HG03558 (cell line): ENCODE measurements at regions not wholly inside any gene's neighbourhood (a gene's known extent, or its start where the extent isn't known, plus 50 kb on each side); places are given as distances from the start of the nearest gene placed in this dataset.
"Not testable (repeated sequence)": the region's sequence is repeated elsewhere in the genome, so short reads cannot be mapped to it uniquely, and the experiment has no call there.

Experiments used
- ATAC-seq: cut with Tn5 transposase; IDR thresholded peaks from one replicate; pipeline ENCODE4 v1.9.1; 2021; ENCODE audit warnings: moderate number of reproducible peaks; ENCODE audit not compliant: unreplicated experiment; ENCODE audit errors: extremely low read depth

- ATAC-seq, result no peak
These were observed 69.5 kb upstream of the PSME4 start for GRCh38 chr2:54040250-54040649.

- ATAC-seq, result no peak
These were observed 68.0 kb upstream of the PSME4 start for GRCh38 chr2:54038835-54039234.

GRCh38 chr2:54031288-54031687, 60.5 kb upstream of the PSME4 start:
- not testable (repeated sequence) for ATAC-seq

DNA sequence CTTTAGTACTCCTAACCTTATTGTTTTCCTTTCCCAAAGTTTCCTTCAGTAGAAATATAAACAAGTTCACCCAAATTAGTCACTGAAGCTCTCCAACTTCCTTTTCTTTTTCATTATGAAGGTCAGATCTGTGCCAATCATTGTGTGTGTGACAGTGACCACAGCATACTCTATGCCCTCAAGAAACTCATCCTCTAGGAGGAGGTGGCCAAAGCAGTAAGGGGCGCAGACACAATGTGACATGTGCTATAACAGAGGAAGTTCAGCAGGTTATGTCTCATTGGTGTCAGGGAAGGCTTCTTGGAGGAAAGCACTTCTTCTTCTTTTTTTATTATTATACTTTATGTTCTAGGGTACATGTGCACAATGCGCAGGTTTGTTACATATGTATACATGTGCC, 60.0 kb upstream of the PSME4 start:
- no peak for ATAC-seq

- ATAC-seq, result no peak
These were observed 59.6 kb upstream of the PSME4 start for GRCh38 chr2:54030396-54030741.

DNA sequence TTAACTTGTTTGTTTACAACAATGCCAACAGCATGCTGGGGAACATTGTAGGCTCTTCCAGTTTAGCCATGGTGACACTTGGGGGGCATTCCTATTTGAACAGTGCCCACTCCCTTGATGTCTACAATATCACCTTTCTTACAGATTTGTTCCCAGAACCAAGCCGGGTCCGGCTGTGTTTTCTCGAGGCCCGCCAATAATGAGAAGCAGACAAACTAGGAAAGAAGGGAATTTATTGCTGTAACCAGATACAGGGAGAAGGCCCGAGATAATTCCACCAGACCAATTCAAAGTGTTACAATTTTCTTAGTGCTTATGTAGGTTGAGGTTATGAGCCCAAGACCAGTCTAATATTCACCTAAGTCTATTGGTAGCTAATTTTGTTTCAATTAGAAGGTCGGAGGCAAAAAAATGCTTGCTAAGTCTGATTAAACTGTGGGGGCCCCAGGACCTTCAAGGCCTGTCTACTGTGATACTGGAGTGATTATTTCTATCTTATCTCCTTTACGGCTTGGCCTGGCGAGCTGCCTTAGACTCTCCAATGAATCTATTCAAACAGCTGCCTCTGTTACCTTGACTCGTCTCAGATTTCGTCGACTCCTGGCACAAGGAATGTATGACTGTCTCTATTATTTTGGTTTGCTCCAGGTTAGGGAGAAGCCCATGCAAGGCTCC, 59.1 kb upstream of the PSME4 start:
- no peak for ATAC-seq

GRCh38 chr2:54025463-54026075, 54.8 kb upstream of the PSME4 start:
- ATAC-seq, result not testable (repeated sequence)

GRCh38 chr2:54024576-54024975, 53.8 kb upstream of the PSME4 start:
- no peak for ATAC-seq

DNA sequence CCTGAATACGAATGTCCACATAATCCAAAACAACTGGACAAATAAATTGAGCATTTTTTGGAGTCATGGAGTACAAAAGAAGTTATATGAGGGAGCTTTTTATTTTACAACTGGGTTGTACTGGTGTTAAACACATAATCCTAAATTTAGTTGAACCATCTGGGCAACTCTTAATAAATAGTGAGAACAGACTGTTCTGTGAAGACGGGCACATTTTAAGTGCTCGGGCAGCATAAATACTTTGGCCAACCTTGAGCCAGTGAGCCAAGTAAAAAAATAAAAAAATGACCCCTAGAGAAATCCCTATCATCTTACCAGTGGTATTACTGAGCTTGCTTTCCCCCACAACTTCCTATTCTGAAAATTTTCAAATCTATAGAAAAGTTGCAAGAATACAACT, 50.9 kb upstream of the PSME4 start:
- no peak for ATAC-seq

DNA sequence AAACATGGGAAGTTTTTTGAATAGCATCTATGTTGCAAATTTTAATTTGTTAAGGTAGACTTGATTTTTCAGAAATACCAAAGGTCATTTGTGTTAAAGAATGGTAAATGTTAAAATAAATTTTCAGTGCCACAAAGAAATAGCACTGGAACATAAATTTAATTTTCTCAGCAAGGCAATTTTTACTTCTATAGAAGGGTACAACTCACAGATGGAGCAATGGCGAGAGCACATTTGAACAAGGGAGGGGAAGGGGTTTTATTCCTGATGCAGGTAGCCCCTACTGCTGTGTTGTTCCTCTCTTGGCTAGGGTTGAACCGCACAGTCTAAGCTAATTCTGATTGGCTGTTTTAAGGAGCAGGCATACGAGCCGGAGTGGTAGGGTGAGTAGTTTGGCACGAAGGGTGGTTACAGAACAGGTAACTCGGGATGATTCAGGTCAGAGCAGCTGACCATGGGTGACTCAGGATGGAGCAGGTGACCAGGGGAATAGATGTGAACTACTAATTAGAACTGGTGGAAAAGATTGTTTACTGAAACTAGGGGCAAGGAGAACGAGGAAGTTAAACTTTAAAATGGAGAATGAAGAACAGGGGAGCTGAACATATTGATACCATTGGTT, 50.1 kb upstream of the PSME4 start:
- no peak for ATAC-seq
